RCC 7860 (cell line): ENCODE measurements at regions not wholly inside any gene's neighbourhood (a gene's known extent, or its start where the extent isn't known, plus 50 kb on each side); places are given as distances from the start of the nearest gene placed in this dataset.
"Not testable (repeated sequence)": the region's sequence is repeated elsewhere in the genome, so short reads cannot be mapped to it uniquely, and the experiment has no call there.

Source experiments
- DNase-seq: peaks from one replicate; pipeline ENCODE4 v3.0.0-alpha.2; 2015; ENCODE audit warnings: low spot score
- FAIRE-seq: peaks from 2 replicates; lab custom pipeline; 2012; peaks lifted over from hg19 to GRCh38; lab: Jason Lieb, UNC

DNA sequence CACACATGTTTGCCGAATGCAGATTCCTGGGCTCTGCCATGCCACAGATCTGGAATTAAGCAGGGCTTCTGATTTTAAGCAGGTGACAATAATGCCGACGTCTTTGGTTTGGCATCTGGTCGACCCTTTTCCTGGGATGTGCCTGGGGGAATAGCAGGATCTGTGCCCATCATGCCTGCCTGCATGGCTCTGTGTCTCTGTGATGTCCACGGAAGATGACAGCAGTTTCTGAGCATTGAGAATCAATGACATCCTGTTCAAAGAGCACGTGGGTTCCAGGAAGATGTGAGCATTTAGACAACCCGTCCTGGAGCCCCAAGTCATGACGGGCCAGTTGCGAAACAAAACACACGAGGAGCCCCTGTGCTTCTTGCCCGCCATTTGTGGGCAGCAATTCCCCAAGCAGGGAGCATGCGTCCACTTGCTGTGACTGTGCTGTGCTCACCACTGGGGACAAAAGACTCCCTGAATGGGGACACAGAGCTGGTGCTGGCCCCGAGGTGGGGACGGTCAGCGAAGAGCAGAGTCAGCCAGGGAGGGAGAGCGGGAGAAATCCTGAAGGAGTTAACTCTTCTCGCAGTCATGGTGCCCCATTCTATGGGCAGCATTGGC is 110.1 kb downstream of the ERMARD start:
- DNase-seq (no peak), FAIRE-seq (no peak)

DNA sequence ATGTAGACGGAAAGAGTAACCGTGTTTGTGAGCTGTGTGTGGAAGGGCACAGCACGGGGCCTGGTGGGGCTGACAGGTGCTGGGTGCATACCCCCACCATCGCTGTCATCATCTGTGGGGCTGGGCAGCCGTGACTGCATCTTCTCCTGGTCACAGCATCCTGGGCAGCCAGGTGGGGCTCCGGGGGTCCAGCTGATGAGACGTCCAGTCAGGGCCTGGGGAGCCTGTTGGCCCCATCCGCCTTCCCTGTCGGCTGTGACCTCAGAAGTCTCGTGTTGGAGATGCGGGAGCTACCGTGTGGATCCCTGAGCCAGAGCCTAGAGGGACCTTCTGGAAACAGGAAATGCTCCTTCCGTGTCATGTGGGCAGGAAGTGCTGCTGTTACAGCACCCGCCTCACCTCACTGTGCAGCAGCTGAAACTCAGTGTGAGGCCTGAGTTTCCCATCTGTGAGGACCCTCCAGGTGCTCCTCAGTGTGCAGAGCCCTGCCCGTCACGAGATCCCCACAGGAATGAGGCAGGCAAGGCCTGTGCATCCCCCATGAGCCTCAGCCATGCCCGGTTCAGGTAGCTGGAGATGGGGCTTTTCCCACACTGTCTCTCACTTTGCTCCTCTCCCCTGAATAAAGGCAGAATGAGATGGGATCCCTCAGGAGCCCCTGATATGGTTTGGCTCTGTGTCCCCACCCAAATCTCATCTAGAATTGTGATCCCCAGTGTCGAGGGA is 108.7 kb downstream of the ERMARD start:
- no peak for DNase-seq
- no peak for FAIRE-seq

DNA sequence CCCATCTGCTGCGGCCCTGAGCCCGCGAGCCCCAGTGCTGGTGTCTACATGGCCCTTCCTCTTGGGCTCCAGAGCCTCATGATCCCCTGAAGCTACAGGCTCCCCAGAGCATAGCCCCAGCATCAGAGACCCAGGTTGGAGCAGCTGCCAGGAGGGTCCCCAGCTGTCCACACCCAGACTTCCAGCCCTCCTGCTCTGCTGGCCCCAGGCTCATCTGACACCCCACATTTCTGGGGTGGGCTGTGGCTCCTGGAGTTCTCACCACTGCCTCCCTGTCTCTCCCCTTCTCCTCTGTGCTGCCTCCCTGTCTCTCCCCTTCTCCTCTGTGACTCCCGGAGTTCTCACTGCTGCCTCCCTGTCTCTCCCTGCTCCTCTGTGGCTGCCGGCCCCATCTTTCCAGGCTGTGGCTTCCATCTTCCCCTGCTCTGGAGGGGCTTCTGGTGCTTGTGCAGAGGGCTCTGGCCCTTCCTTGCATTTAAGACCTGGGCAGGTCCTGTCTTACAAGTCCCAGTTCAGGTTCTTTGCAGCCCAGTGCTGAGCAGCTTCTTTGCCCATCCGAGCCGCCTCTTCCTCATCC is 108.1 kb downstream of the ERMARD start:
- FAIRE-seq, result no peak
- no peak for DNase-seq

DNA sequence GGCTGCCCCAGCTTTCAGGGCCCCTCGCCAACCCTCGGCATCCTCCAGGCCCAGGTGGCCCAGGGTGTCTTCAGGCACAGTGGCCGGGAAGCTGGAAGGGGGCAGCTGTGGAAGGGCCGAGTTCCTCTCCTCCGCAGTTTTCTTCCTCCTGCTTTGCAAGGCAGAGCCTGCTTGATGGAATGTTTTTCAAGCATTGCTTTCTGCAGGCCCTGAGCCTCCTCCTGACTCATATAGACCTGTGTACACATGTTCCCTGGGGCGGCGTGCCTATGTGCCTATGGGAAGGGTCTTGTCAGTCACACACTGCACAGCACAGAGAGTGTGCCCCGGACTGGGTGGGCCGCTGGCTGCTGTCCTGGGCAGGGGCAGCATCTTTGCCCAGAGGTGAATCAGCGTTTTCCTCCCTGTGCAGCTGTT is 107.5 kb downstream of the ERMARD start:
- no peak for FAIRE-seq
- DNase-seq, result no peak

DNA sequence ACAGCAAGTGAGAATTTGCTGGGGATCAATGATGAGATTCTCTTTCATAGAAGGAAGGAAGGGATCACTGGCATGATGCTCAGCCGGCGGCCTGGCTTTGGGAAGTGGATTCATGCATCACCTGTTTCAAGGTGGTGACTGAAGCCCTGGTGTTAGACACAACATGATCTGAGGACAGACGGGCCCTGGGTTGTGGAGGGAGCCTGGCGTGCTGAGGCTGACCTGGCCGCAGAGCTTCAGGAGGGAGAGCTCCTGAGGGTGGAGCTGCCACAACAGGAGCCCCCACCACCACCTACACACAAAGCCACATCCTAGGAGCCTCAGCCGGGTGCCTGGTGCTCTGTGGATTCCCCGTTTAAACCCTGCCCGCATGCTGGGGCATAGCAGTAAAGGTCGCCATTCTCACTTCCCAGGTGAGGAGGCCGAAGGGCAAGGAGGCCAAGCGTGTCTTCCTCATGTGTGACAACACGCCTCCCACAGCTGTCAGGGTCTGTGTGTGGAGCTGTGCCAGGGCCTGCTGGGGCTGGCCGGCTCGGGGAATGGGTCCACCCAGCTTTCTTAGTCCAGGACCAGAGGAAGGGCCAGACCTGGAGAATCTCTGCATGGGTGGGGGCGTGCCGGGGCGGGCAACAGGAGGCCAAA is 107.0 kb downstream of the ERMARD start:
- DNase-seq (no peak), FAIRE-seq (no peak)

DNA sequence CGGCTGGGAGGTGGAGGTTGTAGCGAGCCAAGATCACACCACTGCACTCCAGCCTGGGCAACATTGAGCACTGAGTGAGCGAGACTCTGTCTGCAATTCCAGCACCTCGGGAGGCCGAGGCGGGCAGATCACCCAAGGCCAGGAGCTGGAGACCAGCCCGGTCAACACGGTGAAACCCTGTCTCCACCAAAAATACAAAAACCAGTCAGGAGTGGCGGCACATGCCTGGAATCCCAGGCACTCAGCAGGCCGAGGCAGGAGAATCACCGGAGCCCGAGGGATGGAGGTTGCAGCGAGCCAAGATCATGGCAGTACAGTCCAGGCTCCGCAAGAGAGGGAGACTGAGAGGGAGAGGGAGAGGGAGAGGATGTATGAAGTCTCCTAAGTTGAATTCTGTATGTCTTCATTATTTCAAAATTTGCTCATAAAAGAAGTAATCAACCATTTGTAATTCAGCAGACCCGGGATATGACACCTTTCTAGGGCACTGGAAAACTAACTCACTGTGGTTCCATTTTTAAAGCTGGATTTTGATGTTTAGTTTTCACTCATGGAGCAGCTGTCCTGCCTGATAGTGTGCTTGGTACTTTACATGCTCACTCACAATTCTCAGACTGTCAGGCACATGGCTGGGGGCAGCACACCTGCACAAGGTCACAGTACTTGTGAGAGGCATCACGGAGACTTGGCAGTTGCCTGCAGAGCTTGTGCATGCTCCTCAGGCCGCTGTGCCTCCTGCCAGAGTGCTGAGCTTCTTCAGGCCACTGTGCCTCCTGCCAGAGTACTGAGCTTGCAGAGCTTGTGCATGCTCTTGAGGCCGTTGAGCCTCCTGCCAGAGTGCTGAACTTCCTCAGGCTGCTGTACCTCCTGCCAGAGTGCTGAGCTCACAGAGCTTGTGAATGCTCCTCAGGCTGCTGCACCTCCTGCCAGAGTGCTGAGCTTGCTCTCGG is 106.2 kb downstream of the ERMARD start:
- FAIRE-seq, result no peak
- no peak for DNase-seq

DNA sequence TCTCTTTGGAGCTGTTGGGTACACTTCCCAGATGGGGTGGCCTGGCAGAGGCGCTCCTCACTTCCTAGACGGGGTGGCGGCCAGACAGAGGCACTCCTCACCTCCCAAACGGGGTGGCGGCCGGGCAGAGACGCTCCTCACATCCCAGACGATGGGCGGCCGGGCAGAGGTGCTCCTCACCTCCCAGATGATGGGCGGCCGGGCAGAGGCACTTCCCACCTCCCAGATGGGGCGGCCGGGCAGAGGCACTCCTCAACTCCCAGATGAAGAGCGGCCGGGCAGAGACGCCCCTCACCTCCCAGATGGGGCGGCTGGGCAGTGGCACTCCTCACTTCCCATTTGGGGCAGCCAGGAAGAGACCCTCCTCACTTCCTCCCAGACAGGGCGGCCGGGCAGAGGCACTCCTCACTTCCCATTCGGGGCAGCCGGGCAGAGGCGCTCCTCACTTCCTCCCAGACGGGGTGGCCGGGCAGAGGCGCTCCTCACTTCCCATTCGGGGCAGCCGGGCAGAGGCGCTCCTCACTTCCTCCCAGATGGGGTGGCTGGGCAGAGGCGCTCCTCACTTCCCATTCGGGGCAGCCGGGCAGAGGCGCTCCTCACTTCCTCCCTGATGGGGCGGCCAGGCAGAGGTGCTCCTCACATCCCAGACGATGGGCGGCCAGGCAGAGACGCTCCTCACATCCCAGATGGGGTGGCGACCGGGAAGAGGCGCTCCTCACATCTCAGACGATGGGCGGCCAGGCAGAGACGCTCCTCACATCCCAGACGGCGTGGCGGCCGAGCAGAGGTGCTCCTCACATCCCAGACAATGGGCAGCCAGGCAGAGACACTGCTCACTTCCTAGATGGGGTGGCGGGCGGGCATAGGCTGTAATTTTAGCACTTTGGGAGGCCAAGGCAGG is 105.3 kb downstream of the ERMARD start:
- not testable (repeated sequence) for FAIRE-seq, DNase-seq

DNA sequence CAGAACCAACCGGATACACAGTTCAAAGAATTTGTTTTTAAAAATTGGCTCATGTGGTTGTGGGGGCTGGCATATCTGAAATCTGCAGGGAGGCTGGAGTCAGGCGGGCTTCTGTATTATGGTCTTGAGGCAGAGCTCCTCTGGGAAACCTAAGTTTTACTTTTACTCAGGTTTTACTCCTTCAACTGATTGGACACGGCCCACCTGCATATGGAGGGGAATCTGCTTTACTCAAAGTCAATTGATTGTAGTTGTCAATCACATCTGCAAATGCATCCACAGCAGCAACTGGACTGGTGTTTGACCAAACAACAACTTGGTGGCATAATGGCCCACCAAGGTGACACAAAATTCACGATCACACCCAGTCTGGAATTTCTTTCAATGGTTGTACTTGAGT is 103.4 kb downstream of the ERMARD start:
- DNase-seq (no peak), FAIRE-seq (no peak)

DNA sequence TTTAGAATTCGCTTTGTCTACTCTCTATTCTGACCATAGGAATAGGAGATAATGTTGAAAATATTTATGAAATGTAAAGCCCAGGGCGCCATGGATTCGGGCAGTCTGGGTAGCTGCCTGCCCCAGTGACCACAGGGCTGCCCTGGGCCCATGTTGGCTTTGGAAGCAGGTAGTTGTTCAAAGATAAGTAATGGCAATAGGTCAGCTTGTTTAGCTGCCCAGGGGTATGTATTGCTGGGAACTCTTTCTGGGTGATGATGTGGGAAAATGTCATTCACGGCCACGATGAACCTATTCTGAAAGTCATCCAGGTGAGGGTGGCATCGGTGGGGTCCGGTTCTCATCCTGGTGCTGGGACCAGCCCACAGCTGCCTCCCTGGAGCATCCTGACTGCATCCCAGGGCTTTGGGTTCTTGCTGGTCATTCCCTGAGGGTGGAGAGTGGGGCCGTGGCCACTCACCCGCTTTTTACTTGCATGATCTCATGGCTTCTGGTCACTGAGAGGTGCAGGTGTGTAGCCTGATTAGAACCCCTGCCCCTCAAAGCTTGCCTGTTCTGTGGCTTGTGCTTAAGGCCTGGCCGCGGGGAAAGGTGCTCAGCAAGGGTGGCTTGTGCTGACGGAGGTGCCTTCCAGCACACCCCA is 102.8 kb downstream of the ERMARD start:
- FAIRE-seq (no peak), DNase-seq (no peak)

DNA sequence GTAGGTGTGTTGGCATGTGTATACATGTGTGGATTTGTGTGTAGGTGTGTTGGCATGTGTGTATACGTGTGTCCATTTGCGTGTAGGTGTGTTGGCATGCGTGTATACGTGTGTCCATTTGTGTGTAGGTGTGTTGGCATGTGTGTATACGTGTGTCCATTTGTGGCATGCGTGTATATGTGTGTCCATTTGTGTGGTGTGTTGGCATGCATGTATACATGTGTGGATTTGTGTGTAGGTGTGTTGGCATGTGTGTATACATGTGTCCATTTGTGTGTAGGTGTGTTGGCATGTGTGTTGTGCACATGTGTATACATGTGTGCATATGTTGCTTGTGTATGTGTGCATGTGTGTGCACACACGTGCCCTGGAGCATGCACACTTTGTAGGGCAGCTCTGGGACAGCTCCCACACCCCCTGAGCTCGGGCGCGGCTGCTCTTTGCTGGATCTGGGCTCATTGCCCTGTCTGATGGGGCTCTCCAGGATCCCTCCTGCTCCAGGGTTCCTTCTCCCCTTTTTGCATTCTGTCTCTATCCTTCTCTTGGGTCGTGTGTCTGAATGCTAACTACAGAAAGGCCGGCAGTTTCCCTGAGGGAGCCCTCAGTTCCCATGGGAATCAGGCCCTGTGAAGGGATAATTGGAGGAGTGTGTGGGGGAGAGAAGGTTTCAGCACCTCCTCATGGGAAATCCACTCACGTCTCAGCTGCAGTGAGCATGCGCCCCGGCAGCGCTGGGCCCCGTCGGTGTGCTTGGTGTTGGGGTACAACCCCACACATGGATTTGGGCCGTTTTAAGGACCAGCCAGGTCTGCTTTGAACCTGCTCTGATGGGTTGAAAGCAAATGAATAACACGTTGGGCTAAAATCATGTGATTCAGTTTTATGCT is 102.0 kb downstream of the ERMARD start:
- DNase-seq (no peak), FAIRE-seq (no peak)

DNA sequence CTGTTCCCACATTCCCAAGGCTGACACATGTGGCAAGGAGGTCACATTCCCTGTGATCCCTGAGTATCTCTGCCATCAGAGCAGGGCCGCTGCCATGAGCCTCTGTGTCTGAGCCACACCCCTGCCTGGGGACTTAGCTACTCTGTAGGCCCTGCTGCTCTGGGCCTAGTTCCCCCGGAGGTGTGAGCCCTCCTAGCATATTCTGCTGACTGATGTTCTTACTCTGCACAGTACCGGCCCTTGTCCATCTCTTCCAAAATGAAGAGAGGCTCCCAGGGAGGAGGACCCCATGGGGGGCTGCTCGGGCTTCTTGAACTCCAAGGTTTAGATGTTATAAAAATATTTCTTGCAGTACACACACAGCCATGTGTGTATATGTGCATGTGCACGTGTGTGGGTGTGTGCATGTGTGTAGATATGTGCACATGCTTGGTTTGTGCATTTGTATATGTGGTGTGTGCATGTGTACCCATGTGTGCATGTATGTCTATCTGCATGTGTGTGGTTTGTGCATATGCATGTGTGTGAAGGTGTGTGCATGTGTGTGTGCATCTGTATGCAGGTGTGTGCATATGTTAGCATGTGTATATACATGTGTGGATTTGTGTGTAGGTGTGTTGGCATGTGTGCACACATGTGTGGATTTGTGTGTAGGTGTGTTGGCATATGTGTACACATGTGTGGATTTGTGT is 101.2 kb downstream of the ERMARD start:
- DNase-seq (no peak), FAIRE-seq (no peak)

DNA sequence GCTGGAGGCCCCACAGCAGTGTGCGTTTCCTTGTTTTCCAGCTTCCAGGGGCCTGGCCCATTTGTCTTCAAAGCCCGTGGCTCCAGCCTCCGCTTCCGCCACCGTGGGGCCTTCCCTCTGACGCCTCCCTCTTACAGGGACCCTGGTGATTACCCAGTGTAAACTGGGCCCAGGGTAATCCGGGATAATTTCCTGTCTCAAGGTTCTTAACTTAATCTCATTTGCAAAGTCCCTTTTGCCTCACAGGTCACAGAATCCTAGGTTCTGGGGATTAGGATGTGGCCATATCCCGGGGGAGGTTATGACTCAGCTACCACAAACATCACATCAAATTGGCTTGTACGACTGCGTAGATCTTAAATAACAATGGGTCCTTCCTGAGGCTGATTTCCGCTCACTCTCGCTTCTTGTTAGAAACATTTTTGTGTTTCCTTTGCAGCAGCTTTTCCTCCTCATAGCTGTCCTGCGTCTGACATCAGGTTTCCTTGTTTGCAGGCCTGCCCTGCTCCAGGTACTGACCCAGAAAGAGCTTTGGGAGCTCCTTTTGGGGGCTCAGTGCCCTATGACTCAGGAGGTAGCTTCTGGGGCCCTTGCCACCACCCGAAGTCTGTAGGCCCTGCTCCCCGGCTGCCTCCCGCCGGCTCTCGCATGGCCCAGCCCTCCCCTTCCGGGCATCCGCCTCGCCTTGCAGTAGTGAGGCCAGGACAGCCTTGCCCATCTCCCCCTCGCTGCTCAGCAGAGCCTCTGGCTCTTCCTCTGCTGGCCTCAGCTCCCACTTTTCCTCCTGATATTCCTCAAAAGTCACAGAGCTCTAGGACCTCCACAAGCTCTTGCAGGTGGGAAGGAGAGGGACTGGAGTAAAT is 100.5 kb downstream of the ERMARD start:
- FAIRE-seq, result no peak
- DNase-seq, result no peak

DNA sequence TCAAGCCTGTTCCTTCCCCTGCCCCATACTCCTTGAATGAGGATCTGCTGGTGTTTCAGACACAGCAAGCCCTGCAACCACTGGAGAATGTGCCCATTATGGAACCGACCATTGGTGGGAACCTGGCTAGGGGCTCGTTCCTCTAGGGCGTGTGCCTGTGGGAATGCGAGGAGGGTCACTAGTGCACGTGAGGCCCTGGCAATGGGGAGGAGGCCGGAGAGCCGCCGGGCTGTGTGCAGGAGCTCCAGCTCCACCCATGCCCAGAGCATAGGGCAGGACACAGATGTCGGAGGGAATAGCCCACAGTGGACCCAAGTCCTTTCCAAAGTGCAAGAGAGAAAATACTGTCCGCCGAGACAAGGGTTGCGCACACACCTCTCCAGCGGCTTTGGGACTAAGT is 99.3 kb downstream of the ERMARD start:
- DNase-seq (no peak), FAIRE-seq (no peak)

DNA sequence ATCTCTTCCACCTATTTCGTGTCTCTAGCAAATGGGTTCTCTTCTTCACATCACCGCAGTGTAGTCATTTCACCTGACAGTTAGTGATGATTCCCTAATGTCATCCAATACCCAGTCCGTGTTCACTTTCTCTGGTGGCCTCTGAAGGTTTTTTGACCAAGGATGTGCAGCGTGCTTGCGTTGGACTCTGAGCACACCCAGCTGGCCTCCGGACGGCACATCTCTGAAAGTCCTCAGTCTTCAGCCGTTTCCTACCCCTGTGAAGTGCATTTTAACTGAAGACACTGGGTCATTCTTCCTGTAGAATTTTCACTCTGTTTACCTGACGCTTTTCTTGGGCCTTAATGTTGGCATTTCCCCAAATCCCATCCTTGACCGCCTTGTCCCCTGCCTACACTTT is 98.7 kb downstream of the ERMARD start:
- no peak for FAIRE-seq
- DNase-seq, result no peak

DNA sequence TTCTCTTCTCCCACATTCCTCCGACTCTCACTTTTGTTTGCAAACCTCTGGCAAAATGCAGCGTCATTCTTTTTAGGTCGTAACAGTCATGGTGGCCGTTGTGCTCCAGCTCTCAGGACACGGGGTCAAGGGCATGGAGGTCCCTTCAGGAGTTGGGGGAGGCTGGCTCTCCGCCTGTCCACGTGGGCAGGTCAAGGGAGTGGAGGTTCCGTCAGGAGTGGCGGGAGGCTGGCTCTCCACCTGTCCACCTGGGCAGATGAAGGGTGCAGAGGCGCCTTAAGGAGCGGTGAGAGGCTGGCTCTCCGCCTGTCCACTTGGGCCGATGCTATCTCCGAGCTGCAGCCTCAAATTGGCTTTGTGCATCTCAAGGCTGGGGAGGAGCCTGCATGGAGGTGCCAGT is 98.0 kb downstream of the ERMARD start:
- FAIRE-seq (no peak), DNase-seq (no peak)

DNA sequence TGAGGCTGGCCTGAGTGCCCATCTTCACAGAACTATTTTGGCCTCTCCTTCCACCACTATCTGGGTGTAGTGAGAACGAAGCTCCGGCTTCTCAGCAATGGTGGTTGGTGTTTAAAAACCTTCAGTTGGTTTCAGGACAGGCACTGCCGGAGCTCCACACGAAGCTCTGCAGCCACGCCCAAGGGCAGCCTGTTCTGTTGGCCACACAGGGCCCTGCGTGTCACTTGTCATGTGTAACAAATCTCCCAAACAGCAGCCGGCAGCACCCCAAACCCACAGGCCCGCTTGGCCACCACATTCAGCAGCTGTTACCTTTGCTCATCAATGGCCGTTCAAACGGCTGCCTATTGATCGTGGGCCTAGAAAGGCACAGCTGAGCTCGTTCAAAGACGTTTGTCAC is 97.5 kb downstream of the ERMARD start:
- no peak for FAIRE-seq

DNA sequence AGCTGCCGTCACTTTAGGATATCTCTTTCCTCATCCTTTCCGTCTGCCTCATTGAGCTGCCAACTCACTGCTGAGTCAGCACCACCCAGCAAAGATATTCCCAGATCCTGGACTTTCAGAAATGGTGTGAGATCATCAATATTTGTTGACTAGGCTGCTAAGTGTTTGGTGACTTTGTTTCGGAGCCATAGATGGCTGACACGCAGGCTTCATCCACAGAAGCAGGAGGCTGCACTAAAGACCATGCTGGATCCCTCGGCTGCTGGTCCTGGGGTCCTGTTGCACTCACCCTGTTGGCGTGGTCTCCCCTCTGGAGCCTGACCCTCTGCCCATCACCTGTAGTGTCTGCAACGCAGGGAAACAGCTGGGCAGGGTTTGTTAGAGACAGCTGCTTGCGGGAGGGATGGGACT is 96.5 kb downstream of the ERMARD start:
- peak; percentile 14 for DNase-seq

More for the DNA sequence above, 97.5 kb downstream of the ERMARD start:
- DNase-seq, result no peak

More for the DNA sequence above, 96.5 kb downstream of the ERMARD start:
- no peak for FAIRE-seq
